Fibroblast of skin of right quadriceps (primary cell): ENCODE measurements at regions not wholly inside any gene's neighbourhood (a gene's known extent, or its start where the extent isn't known, plus 50 kb on each side); places are given as distances from the start of the nearest gene placed in this dataset.

Experiments
- DNase-seq: peaks from one replicate; pipeline ENCODE4 v3.0.0-alpha.2; 2013

DNA sequence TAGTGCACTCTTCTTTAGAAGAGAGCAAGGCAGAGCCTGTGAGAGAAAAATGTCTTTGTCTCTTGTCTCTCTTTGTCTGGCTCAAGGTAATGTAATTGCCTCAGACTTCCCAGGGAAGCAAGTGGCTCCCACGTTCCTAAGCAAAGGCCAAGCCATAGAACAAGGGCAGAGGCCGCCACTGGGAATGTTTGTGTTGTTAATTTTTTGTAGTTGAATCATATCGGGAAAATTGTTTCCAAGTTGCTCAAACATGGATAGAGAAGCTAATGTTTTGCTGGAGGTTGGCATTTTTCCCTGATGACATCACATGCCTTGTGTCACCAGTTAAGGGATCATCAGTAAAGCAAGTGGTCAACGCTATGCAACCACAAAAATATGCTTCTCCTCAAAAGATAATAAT is 211.5 kb upstream of the FOXA2 start:
- DNase-seq, result peak; percentile 98

DNA sequence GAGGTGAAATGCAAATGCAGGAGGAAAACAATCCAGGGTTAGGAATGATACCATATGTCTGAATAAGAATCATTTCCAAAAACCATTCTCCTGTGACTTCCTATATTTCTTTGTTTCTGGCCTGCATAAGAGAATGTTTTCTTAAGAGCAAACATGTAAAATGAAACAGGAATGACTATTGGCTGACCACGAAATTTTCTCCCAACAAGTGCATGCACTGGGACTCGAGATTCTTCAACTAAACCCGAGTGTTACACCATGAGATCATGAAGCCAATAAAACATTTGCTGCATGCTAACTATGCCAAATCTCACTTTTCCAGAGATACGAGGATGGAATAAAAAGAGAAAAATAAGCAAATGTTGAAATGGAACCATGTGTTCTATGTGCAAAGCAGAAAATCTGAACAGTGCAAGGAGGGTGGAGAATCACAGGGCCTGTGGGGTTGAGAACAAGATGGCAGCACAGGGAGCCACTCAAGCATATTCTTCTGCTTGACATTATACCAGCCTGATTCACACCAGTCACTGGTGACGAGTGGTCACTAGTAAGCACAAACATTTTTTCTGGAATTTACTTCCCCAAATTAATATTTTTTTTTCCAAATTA is 212.2 kb upstream of the FOXA2 start:
- DNase-seq, result peak; percentile 64

DNA sequence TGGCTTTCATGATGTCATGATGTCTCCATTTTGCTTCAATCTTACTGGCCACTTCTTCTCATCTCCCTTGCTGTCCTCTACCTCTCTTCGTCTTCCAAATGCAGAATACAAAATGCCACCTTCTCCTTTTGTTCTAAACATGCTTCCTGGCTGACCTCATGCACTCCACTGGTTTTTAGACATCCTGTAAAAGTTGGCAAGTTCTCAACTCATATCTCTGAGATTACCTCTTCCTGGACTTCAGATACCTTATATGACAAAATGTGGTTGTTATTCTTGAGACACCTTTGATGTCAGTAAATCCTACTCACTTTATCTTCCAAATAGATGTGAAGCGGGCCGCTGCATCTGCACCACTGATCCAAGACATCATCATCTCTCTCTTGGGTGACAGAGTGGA is 212.7 kb upstream of the FOXA2 start:
- no peak for DNase-seq

DNA sequence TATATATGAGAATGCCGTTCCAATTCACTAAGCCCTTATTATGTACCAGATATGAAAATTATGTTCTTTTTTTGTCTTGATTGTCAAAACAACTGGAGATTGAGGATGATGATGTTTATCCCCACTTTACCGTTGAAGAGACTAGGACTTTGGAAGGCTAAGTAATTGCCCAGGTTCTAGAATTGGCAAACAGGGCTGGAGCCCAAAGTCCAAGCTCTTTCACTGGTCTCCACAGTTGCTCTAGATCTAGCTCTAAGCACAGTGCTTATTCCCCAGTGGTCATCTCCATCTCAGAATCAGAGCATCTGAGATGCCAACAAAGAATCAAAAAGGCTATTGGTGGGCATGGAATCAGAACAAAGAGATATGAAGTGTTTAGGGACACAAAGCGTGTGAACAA is 215.3 kb upstream of the FOXA2 start:
- no peak for DNase-seq

DNA sequence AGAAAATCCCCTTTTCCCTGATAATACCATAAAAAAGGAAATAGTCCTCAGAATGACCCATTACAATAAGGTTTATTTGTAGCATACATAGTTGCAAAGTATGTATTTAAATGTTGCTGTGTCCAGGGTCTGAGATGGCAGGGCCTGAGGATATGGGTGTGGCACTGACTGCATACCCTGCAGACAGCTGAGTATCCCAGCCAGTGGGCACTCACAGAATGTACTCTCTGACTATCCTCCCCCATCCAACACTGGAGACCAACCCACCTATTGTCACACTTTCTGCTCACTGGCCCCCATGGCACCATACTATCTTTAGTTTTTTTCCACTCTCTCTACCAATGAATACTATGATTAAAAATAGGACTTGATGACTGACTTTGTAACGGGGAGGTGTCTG is 215.8 kb upstream of the FOXA2 start:
- DNase-seq, result no peak

DNA sequence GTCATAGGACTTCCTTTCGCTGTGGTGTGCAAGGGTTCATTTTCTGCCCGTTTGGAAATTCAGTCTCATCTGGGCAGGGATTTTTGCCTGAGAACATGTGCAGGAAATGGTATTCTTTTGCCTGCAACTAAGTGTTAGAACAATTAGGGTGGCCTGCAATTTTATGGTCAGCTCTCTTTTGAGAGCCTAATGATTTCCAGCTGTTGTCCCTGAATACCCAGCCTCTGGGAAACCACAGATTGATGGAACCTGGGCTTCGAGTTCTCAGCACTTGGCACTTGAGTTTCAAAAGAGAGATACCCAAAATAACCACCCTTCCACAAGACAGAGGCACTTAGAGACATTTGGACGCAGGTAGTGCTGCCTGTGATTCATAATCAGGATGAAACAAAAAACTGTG is 217.2 kb upstream of the FOXA2 start:
- peak; percentile 47 for DNase-seq

DNA sequence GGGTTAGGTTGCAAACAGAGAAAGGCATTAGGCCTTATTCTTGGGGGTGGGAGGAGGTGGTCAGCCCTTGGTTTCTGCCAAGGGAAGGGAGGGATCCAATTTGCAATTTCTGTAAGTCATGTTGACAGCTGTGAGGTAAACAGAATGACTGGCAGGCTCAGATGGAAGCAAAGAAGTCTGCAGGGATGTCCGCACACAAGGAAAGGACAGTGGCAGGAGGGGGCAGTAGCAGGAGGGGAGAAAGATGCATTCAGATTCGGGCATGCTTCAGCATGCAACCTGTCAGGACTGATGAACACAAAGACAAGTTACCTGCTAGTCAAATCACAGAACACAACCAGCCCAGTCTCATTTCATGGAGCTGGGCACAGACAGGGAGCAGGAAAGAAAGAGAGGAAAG is 217.9 kb upstream of the FOXA2 start:
- no peak for DNase-seq

DNA sequence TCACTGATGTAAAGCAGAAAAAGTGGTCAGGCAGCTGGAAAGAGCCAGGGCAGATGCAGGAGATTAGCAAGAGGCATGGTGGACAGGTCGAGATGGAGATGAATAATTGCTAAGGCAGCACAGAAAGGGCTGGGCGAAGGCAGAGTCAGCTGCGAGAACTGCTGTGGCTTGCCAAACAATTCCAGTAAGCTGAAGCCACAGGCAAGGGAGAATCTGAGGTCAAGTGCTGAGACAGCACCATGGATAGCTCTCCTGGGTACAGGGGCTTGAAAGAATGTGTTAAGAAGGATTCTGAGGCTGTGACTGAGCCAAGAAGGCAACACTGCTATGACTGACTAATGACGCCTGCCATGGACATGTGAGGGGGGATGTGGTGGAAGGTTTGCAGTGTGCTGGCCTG is 220.8 kb upstream of the FOXA2 start:
- peak; percentile 89 for DNase-seq

DNA sequence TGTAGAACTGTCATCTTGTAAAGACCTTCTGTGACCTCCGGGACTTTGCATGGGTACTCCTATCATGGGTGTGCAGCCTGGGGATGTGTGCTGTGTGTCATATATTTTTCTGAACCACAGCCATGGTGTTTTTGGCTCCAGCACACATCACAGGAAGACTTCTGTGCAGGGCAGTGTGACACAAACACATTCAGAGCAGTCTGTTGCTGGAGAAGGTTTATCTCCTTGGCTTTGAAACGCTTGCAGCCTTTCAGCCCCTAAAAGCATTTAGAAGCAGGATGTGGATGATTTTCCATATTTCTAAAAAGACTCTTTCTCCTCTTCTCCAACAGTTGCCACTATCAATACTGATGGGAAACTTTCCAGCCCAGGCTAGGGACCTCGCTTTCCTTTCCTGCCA is 221.6 kb upstream of the FOXA2 start:
- no peak for DNase-seq

DNA sequence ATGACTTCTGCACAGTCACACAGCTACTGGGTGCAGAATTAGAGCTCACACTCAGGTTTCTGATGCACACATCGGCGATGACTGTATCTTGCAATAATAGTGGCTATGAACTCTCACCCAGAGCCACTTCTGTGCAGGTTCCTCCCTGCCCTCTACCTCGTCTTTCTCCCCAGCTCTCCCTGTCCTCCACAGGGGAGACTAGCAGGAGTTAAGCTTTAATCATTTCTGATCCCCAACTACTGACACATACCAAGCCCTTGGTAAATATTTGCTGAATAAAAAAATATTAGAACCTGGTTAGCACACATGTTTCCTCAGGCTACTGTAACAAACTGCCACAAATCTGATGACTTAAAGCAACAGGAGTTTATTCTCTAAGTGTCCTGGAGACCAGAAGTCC is 222.7 kb upstream of the FOXA2 start:
- no peak for DNase-seq

DNA sequence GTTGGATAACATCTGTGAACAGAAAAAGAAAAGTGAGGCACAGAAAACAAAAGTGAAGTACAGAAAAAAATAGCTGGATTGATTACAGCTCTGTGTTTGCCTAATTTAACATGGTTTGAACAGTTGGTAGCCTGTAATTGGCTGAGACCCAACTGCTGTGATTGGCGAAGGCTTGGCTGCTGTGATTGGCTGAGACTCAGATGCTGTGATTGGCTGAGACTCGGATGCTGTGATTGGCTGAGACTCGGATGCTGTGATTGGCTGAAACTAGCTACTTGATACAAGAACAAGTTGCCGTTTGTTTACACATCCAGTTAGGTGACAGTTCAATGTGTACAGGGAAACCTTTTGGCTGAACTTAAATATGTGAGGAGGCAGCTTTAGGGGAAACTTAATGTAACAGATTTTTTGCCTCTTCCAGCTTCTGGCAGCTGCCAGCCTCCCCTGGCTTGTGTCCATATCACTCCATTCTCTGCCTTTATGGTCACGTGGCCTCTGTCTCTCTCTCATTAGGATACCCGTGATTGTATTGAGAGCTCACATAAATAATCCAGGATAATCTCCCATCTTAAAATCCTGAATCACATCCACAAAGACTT is 223.4 kb upstream of the FOXA2 start:
- DNase-seq, result no peak

DNA sequence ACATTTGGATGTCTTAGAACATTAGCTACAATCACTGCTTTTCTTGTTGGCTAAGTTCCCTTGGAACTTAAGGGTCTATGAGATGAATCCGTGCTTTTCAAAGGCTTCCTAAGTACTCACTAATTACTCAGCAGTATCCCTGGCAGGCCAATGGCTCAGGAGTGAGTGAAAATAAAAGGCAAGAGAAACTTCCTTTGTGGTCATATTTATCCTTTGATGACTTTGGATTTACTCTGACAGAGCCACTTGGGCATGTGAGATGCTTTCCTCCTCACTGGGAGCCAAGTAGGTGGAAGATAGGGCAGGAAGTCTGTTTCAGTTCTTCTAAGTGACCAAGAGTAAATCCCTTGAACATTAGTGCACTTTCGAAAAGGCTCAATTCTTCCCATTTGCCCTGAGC is 224.3 kb upstream of the FOXA2 start:
- DNase-seq, result no peak

DNA sequence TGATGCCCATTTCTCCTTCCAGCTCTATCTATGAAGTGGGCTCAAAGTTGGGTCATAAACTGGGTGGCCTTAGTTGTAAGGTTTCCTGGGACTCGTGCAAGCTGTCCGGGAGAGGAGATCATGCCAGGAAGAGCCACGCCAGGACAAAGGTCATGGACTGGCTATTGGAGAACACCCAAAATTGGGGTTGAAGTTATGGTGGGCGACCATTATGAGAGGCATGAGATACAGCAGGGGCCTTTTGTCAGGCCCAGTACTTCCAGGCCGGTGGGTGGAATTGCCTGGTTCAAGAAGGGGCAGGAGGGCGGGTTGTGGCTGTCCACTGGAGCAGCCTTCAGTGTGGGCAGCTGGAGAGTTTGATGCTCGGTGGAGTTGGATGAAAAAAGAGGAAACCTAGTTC is 225.1 kb upstream of the SSTR4 start:
- DNase-seq, result no peak

DNA sequence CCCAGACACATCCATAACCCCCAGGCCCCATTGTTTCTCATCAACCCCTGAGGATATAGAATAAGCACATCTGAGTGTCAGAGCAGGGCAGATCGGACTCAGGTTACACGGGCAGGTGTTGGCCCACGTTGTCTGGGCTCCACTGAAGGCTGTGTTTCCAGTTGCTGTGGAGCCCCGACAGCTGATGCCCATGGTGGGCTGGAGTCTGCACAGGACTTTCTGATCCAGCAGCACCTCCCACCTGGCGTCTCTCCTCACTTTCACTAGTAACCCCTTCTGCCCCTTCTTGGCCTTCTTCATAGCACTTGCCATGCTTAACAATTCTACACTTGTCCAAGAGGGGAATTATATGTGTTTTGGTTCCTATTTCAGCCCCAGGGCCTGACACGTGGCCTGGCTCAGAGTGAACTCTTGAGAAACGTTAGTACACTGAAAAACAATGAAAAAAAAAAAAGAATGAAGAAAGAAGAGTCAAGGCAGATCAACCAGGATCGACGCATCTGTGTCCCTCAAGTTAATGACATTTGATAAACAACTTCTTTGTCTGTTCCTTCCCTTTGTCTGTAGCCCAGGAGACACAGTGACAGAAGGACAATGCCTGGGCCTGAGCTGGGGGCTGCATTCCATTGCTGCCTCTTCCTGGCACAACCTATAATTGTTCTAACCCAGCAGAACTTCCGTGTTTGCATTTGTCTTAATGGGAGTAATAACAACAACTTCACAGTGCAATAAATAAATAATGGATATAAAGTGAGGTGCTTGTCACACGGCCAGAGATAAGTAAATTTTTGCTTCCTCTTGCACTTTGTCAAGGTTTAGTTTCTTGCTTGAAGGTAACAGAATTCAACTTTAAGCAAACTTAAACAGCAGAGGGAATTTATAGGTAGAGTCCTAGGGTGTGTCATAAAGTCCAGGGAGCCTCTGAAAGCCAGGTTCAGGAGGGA is 224.2 kb upstream of the SSTR4 start:
- DNase-seq, result no peak

DNA sequence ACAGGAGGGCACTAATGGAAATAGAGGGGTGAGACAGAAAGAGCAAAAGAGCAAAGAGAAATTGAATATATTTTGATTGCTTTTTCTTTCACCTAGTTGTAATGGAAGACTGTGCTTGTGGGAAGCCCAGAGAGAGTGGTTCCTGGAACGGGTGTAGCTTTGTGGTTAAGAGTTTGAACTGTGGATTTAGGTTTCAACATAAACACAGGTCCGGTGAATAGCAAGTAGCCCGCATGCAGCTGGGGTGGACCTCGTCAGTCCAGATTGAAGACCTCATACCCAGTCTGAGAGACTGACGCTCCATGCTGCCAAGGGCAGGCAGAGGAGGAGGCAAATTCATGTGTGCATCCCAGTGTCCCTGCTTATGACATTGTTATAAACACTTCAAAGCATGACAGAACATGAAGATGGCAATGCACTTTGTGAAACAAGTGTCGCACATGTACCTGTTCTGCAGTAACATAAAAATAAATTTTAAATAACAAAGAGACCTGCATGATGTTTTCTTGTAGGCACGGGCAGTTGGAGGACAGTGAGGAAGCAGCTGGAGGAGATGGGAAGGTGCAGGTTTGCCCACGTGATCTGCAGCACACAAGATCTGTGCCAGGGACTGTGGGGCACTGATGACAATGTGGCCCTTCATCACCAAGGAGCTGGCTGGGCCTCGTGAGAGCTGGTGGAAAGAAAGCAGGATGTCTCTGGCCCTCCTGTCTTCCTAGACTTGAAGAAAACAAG is 220.5 kb upstream of the SSTR4 start:
- no peak for DNase-seq

DNA sequence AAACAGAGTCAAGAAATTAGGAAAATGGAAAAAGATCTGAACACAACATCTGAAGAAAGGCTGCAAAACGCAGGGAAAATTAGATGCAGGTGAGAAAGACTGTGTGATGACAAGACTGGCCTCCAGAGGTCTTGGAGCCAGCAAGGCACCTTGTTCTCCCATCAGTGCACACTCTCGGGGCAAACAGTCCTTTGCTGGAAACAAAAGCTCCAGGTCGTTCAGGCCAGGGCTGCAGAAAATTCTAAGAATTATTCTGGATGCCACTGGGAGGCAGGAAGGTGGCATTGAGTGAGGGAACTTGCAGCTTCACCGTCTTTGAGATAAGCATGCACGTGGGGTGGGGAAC is 219.9 kb upstream of the SSTR4 start:
- DNase-seq, result no peak

DNA sequence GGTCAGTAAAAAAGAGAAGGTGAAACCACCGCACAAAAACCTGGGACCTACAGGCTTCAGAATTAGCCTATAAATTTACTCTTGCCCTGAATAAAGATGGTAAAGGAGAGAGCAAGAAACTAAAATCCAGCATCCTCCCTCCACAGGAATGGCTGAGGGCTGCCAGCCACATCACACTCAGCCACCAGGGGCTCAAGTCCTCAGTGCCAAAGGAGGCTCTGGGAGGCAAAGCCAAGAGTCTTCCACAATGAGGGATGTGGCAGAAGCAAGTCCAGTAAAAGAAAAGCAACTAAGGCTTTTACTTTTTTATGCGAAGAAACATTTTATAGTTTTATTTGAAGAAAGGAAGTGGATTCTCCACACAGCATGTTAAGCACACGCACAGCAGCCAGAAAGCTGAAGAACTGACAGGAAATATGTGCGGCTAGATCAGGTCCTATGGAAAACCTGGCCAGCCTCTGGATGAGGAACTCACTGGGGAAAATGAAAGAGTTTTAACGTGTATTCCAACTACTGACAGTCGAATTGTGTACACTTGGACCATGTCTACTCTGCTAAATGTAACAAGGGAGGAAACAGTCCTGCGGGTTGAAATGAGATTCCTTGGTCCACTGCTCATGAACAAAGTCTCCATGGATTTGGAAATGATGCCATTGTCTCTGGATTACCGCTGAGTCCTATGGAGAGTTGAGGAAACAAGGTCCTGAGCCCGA is 219.4 kb upstream of the SSTR4 start:
- DNase-seq, result no peak

DNA sequence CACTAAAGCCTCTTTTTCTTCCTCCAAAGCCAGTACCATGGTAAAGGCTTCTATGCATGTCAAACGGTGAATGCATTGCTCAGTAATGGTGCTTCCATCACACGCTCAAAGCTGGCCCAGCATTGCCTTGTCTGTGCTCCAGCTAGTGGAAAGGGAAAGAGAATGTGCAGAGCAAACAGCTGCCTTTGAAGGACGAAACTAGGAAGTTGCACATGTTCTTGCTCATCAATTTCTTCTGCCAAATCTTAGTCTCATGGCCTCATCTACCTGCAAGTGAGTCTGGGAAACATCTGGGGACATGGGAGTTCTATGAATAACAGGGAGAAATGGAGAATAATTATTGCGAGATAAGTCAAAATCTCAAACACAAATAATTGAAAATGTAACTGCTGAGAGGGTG is 216.5 kb upstream of the SSTR4 start:
- no peak for DNase-seq

DNA sequence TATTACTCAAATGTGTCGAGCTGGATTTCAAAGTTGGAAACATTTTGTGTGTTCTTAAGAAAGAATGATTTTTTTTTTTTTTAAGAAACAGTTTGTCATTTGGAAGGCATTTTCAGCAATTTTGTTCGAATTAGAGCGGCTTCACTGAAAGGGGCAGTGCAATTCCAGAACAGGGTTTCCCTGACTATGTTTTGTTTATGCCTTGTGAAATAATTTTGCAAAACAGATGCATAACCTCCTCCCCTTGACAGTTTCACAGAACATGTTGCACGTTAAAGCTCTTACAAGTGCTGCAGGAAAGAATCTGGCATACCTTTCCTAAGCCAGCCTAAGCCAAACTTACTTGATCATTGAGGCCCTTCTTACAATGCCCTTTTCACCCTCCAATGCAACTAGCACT is 216.0 kb upstream of the SSTR4 start:
- DNase-seq, result no peak

DNA sequence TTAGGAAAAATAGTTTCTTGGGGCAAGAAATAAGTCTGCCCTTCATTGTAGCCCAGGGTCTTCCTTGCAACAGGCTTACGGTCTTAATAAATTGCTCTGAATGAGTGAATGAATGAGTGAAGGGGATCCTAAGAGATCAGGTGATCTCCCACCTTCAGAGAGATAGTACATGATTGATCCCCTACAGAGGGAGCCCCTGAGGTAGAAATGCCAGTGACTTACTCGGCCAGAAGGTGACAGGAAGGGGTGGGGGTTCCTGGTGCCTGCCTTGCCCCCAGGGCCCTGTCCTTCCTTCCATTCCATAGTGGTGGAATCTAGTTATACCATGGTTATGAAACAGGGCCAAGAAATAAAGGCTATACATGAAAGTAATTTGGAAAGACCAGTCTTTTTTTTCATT is 215.3 kb upstream of the SSTR4 start:
- DNase-seq, result no peak

DNA sequence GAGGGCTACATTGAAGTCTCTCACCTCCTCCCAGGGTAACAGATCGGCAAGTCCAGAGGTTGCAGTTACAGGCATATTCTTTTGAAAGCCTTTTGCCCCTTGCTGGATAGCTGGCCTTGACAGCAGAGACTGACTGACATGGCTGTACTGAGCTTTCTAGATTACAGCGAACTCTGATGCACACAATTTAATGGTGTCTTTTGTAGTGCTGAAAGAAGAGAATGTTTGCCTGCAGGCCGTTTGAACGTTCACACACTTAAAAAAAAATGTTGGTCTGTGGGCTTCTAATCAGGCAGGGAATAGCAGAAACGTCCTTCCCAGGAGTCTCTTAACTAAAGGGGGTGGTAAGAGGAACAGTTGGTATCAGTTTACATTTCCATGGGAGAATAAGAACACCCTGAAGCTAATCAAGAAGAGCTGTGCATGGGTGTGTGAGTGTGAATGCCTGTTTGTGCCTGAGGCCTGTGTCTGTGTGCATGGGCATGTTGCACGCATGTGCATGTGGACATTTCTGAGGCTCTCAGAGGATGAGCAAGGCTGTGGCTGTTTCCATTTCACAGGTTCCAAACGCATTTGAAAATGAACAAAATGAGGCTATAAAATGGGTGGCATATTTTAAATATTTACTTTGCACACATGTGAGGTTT is 213.9 kb upstream of the SSTR4 start:
- DNase-seq, result peak; percentile 34

DNA sequence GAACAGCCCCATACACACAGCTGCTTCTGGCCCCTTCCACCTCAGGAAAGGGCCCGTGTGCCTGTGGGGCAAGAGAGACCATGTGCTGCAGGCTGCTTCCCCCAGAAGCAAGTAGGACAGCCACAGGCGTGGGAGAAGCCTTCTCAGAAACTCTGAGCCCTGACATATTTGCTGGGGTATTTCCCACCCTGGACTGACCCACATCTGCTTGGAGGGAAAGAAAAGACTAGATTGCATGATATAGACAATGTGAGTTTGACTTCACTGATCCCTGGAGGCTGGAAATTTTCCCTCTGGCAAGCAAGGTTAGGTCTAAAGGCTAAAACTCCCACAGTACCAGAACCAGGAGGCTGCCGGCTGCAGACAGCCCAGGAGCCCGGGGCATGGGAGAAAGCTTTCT is 213.3 kb upstream of the SSTR4 start:
- no peak for DNase-seq

DNA sequence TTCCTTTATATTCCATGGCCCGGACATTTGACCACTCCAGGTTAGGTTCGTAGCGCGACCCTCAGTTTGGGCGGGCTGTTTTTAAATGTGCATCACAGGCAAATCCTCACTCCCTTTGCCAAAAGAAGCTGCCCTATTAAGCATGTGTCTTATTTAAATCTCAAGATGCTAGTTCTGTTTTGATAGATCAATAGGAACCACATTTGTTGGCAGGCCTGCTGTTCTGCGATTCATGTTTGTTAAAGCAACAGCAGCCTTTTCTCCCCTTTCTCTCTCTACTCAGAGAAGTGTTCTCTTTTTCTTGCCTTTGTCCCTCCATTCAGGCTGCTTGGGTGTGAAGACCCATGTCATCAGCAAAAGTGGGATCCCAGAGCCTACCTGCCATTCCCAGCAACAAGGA is 212.0 kb upstream of the SSTR4 start:
- no peak for DNase-seq
